IMR-90 (cell line): ENCODE measurements at regions not wholly inside any gene's neighbourhood (a gene's known extent, or its start where the extent isn't known, plus 50 kb on each side); places are given as distances from the start of the nearest gene placed in this dataset.

ENCODE experiments used
- ATAC-seq: fragments of 200-7000 bp; cut with Tn5 transposase; 2 replicates; pipeline ENCODE4 v1.9.1; 2020; ENCODE audit warnings: low read depth, mild to moderate bottlenecking, moderate library complexity
- BruUV-seq: library from RNA; stranded (reverse); fragments of 400-500 nt; replicated peaks from 2 replicates; lab custom pipeline; 2021; lab: Mats Ljungman, UMichigan
- CTCF ChIA-PET: fragments of 300-600 bp; formaldehyde crosslinking; extraction: SDS; loops from one replicate; lab custom pipeline; 2021; ENCODE audit warnings: antibody characterized with exemption; lab: Yijun Ruan, JAX
- POLR2A ChIA-PET: fragments of 300-600 bp; sonication (Branson Sonifier 250); formaldehyde crosslinking; loops from one replicate; lab custom pipeline; 2022; ENCODE audit warnings: antibody characterized with exemption; ENCODE audit not compliant: unreplicated experiment; lab: Charles Lee
- DNase-seq: peaks from one replicate; pipeline ENCODE4 v3.0.0; 2013
- H2AFZ ChIP-seq: replicated peaks from 2 replicates; pipeline ENCODE3; 2013; ENCODE audit warnings: low read length, mild to moderate bottlenecking; ENCODE audit not compliant: poor library complexity
- H2AK5ac ChIP-seq: 2 replicates; pipeline ENCODE4 v1.6.1; 2013; ENCODE audit warnings: low read depth, low read length, inconsistent platforms
- H2AK9ac ChIP-seq: replicated peaks from 2 replicates; pipeline ENCODE3; 2013; ENCODE audit warnings: mild to moderate bottlenecking, low read depth, low read length, moderate library complexity; ENCODE audit not compliant: poor library complexity
- H2BK120ac ChIP-seq: 2 replicates; pipeline ENCODE4 v1.6.1; 2013; ENCODE audit warnings: low read depth, low read length, inconsistent platforms
- H2BK15ac ChIP-seq: 3 replicates; pipeline ENCODE4 v1.6.1; 2013; ENCODE audit warnings: low read depth, low read length, inconsistent platforms
- H2BK20ac ChIP-seq: 2 replicates; pipeline ENCODE4 v1.6.1; 2013; ENCODE audit warnings: low read depth, mild to moderate bottlenecking, inconsistent platforms, low read length, moderate library complexity
- H2BK5ac ChIP-seq: 2 replicates; pipeline ENCODE4 v1.6.1; 2013; ENCODE audit warnings: mild to moderate bottlenecking, low read depth, low read length, inconsistent platforms; ENCODE audit not compliant: poor library complexity, severe bottlenecking
- H3K14ac ChIP-seq: replicated peaks from 2 replicates; pipeline ENCODE4 v1.6.1; 2013; ENCODE audit warnings: low read depth, low read length, inconsistent platforms
- H3K18ac ChIP-seq: 2 replicates; pipeline ENCODE4 v1.6.1; 2013; ENCODE audit warnings: low read depth, low read length, control low read depth
- H3K23ac ChIP-seq: 2 replicates; pipeline ENCODE4 v1.6.1; 2013; ENCODE audit warnings: low read depth, low read length, inconsistent platforms
- H3K27ac ChIP-seq: 2 replicates; pipeline ENCODE4 v1.5.1; 2013; ENCODE audit warnings: mild to moderate bottlenecking, control low read depth, low read length; ENCODE audit not compliant: insufficient read depth
- H3K27me3 ChIP-seq: 2 replicates; pipeline ENCODE4 v1.6.1; 2013; ENCODE audit warnings: low read length; ENCODE audit not compliant: control insufficient read depth, insufficient read depth
- H3K36me3 ChIP-seq: 2 replicates; pipeline ENCODE4 v1.6.1; 2013; ENCODE audit warnings: low read length, mixed read lengths; ENCODE audit not compliant: control insufficient read depth, insufficient read depth
- H3K4ac ChIP-seq: 2 replicates; pipeline ENCODE4 v1.6.1; 2013; ENCODE audit warnings: low read depth, low read length, inconsistent platforms
- H3K4me1 ChIP-seq: 2 replicates; pipeline ENCODE4 v1.6.1; 2013; ENCODE audit warnings: low read length, mixed read lengths; ENCODE audit not compliant: control insufficient read depth, insufficient read depth
- H3K4me2 ChIP-seq: 2 replicates; pipeline ENCODE4 v1.6.1; 2013; ENCODE audit warnings: low read depth, mild to moderate bottlenecking, control low read depth, low read length, moderate library complexity
- H3K4me3 ChIP-seq: 2 replicates; pipeline ENCODE4 v1.5.1; 2013; ENCODE audit warnings: low read depth, mild to moderate bottlenecking, control low read depth, low read length, moderate library complexity; ENCODE audit not compliant: insufficient read depth
- H3K56ac ChIP-seq: 2 replicates; pipeline ENCODE4 v1.6.1; 2013; ENCODE audit warnings: low read length, inconsistent platforms; ENCODE audit not compliant: insufficient read depth; ENCODE audit errors: extremely low read depth
- H3K79me1 ChIP-seq, 2 experiments: 2 replicates each; pipeline ENCODE4 v1.6.1; 2013; ENCODE audit warnings: low read length in 2 of 2, inconsistent platforms in 1 of 2, low read depth in 1 of 2
- H3K9ac ChIP-seq: 2 replicates; pipeline ENCODE4 v1.6.1; 2013; ENCODE audit warnings: low read depth, low read length, control low read depth
- H3K9me1 ChIP-seq: 2 replicates; pipeline ENCODE4 v1.6.1; 2013; ENCODE audit warnings: low read length, inconsistent platforms; ENCODE audit not compliant: insufficient read depth
- H3K9me3 ChIP-seq: 2 replicates; pipeline ENCODE4 v1.6.1; 2013; ENCODE audit warnings: low read length; ENCODE audit not compliant: control insufficient read depth, insufficient read depth
- H4K20me1 ChIP-seq: 2 replicates; pipeline ENCODE4 v1.6.1; 2013; ENCODE audit warnings: low read length, inconsistent platforms; ENCODE audit not compliant: insufficient read depth
- H4K5ac ChIP-seq: 2 replicates; pipeline ENCODE4 v1.6.1; 2013; ENCODE audit warnings: mild to moderate bottlenecking, low read depth, low read length, control low read depth
- H4K8ac ChIP-seq, 2 experiments: 2 replicates each; pipeline ENCODE4 v1.6.1; 2013; ENCODE audit warnings: low read depth in 2 of 2, low read length in 2 of 2, control low read depth in 1 of 2, inconsistent platforms in 1 of 2
- H4K91ac ChIP-seq: 2 replicates; pipeline ENCODE4 v1.6.1; 2013; ENCODE audit warnings: low read depth, low read length, inconsistent platforms; ENCODE audit not compliant: insufficient read depth
- CHD1 ChIP-seq: IDR thresholded peaks from 2 replicates; pipeline ENCODE4 v1.6.1; 2012; ENCODE audit warnings: low read depth, low read length, improper control_type of control experiment
- FOS ChIP-seq: fragments of 150-350 bp; IDR thresholded peaks from 2 replicates; pipeline ENCODE4 v1.6.1; 2016; ENCODE audit warnings: low read depth, low read length
- MAFK ChIP-seq: IDR thresholded peaks from 2 replicates; pipeline ENCODE4 v1.6.1; 2012; ENCODE audit warnings: low read depth, low read length, improper control_type of control experiment
- MXI1 ChIP-seq: IDR thresholded peaks from 2 replicates; pipeline ENCODE4 v1.6.1; 2012; ENCODE audit warnings: low read depth, mild to moderate bottlenecking, low read length, moderate library complexity, borderline replicate concordance
- NFE2L2 ChIP-seq: fragments of 150-350 bp; IDR thresholded peaks from 2 replicates; pipeline ENCODE4 v1.6.1; 2016; ENCODE audit warnings: low read depth, mild to moderate bottlenecking, low read length
- POLR2A ChIP-seq: IDR thresholded peaks from 2 replicates; pipeline ENCODE4 v1.6.1; 2012; ENCODE audit warnings: mild to moderate bottlenecking, low read depth, low read length
- RCOR1 ChIP-seq: IDR thresholded peaks from 2 replicates; pipeline ENCODE4 v1.6.1; 2012; ENCODE audit warnings: mild to moderate bottlenecking, low read length, improper control_type of control experiment; ENCODE audit not compliant: insufficient replicate concordance
- WGBS, 2 experiments: methylation state at CpG; one replicate each; pipeline versions ENCODE4 v1.1.5 to v1.1.7; 2013; ENCODE audit warnings: missing lambda C conversion rate in 2 of 2; ENCODE audit not compliant: insufficient read length in 1 of 2; ENCODE audit errors: extremely low coverage in 2 of 2; 5-methylcytosine and 5-hydroxymethylcytosine counted together
- dilution Hi-C: fragments of 300-500 bp; cut with HindIII; formaldehyde crosslinking; loops from one replicate; pipeline ENCODE4 v1.14.3; 2018; ENCODE audit warnings: low sequenced_read_pairs; ENCODE audit not compliant: unreplicated experiment
- in situ Hi-C: fragments of 300-500 bp; cut with MboI; formaldehyde crosslinking; loops from 3 replicates; pipeline ENCODE4 v1.14.3; 2019; ENCODE audit warnings: low sequenced_read_pairs, inconsistent platforms, mixed read lengths
- intact Hi-C: fragments of 100-400 bp; cut with micrococcal nuclease; formaldehyde crosslinking; loops from 2 replicates; pipeline ENCODE4 v1.10.0; 2022

DNA sequence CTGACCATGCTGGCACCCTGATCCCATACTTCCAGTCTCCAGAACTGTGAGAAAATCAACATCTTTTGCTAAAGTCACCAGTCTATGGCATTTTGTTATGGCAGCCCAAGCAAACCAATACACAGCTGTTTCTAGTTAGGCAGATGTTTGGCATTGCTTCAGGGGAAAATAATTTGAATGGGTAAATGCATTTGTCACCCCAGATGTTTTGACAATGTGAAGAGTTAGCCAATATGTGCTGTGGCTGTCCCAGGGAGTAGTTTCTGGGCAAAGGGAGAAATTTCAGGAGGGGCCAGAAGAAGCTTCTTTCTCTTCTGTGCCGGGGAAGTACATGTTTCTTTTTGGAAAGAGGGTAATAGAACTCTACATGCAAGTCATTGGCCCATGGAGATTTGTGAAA, 619.0 kb downstream of the SLC4A3 start:
- dilution Hi-C loops, result no loop called here
- Histone ChIP-seq H3K27me3 (no peaks in the 10 kb centered on the region), H4K20me1 (no peaks in the 10 kb centered on the region), H3K4me3 (no peak overlapping the region), H3K56ac (no peak overlapping the region), H2BK15ac (no peak overlapping the region), H2AFZ (no peak overlapping the region), H2AK9ac (peak overlapping the region; percentile 18), H3K9me1 (no peaks in the 10 kb centered on the region), H3K18ac (no peak overlapping the region), H2AK5ac (no peak overlapping the region), H2BK5ac (no peak overlapping the region), H3K9me3 (no peaks in the 10 kb centered on the region), H2BK120ac (no peak overlapping the region), H3K36me3 (no peaks in the 10 kb centered on the region), H3K4me2 (no peak overlapping the region), H3K79me1 (no peaks in the 10 kb centered on the region), H4K8ac (no peak overlapping the region), H3K9ac (no peak overlapping the region), H3K27ac (no peak overlapping the region), H3K14ac (no peak overlapping the region), H4K5ac (no peak overlapping the region), H2BK20ac (no peak overlapping the region), H3K4ac (no peak overlapping the region), H4K91ac (no peak overlapping the region), H3K4me1 (no peaks in the 10 kb centered on the region), H3K23ac (no peak overlapping the region)
- DNase-seq (peak; percentile 8), ATAC-seq (no peak)
- no peak for TF ChIP-seq RCOR1
- no peak for TF ChIP-seq CHD1
- no peak for TF ChIP-seq NFE2L2
- no peak for TF ChIP-seq MXI1
- no peak for TF ChIP-seq POLR2A
- no peak for TF ChIP-seq FOS
- TF ChIP-seq MAFK, result no peak
- no CpG with 5 or more reads among the region's 1 CpG for WGBS, 2 experiments
- BruUV-seq, result no TSS peak
- in situ Hi-C loops, result no loop called here
- intact Hi-C loops, result no loop called here
- ChIA-PET POLR2A (no interaction called here), CTCF (no interaction called here)
